ENCODE measurements at regions not wholly inside any gene's neighbourhood (a gene's known extent, or its start where the extent isn't known, plus 50 kb on each side); places are given as distances from the start of the nearest gene placed in this dataset.

DNA sequence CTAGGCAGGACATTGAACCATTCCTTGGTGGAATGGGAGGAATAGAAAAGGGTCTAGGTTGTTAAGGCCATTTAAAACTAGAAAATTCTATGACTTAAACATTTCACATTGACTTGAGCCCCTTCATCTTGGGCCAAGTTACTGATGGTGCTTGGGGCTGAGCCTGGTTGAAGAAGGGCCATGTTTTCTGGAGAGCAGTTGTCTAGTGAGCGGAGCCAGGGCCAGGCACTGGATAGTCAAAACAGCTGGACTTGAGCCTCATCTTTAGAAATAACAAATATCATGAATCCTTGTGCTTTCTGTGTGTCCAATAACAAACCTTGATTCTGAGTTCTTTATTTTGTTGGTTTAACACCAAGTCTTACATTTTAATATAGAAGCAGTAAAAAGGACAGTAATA lies 134.6 kb upstream of the TCF21 start:
- Histone ChIP-seq H4K20me1 (ENCODE audit: control insufficient read depth, insufficient read depth) (no peaks in the 10 kb centered on the region), H3K27me3 (replicated peaks in 1 of 2; ENCODE audit: control insufficient read depth in 2 of 2, insufficient read depth in 2 of 2, low read length in 1 of 2) (no peaks in the 10 kb centered on the region), H3K4me3 (no peak overlapping the region), H3K79me2 (ENCODE audit: control insufficient read depth, insufficient read depth, low read length) (no peaks in the 10 kb centered on the region), H3K27ac (ENCODE audit: control insufficient read depth, insufficient read depth) (no peak overlapping the region), H3K36me3 (ENCODE audit: control insufficient read depth in 2 of 2, insufficient read depth in 2 of 2, low read length in 1 of 2) (no peaks in the 10 kb centered on the region), H3K9me3 (replicated peaks; ENCODE audit: control insufficient read depth, insufficient read depth, low read length) (no peaks in the 10 kb centered on the region), H3K9ac (ENCODE audit: control insufficient read depth, insufficient read depth, low read length) (no peak overlapping the region), H3K4me1 (ENCODE audit: control insufficient read depth, insufficient read depth, low read length) (no peaks in the 10 kb centered on the region), H3K4me2 (ENCODE audit: control insufficient read depth, insufficient read depth) (no peak overlapping the region), H2AFZ (ENCODE audit: control insufficient read depth, low read depth, low read length) (no peak overlapping the region)
- ChIA-PET SMC1A (ENCODE audit: uncharacterized antibody, unreplicated experiment) (no interaction called here), POLR2A (no interaction called here), RAD21 (ENCODE audit: unreplicated experiment) (no interaction called here), CTCF (no interaction called here)
- BruUV-seq (replicated peaks), result no TSS peak
- FAIRE-seq (no peak), ATAC-seq (no peak), DNase-seq (ENCODE audit: low read depth, low spot score) (no peak)
- no peak for TF ChIP-seq NR2C1 (IDR thresholded peaks at IDR 0.05)
- no peak for TF ChIP-seq NFYA (IDR thresholded peaks at IDR 0.05; ENCODE audit: borderline replicate concordance, low read depth, low read length)
- TF ChIP-seq POLR2A (IDR thresholded peaks at IDR 0.05; ENCODE audit: low read depth, low read length), result no peak
- TF ChIP-seq HDAC2 (IDR thresholded peaks at IDR 0.05), result no peak
- TF ChIP-seq, protein P1, sequence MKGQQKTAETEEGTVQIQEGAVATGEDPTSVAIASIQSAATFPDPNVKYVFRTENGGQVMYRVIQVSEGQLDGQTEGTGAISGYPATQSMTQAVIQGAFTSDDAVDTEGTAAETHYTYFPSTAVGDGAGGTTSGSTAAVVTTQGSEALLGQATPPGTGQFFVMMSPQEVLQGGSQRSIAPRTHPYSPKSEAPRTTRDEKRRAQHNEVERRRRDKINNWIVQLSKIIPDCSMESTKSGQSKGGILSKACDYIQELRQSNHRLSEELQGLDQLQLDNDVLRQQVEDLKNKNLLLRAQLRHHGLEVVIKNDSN (IDR thresholded peaks at IDR 0.05; ENCODE audit: borderline replicate concordance, extremely low read length, insufficient read depth, low read depth, low read length), result no peak
- TF ChIP-seq, protein P2, sequence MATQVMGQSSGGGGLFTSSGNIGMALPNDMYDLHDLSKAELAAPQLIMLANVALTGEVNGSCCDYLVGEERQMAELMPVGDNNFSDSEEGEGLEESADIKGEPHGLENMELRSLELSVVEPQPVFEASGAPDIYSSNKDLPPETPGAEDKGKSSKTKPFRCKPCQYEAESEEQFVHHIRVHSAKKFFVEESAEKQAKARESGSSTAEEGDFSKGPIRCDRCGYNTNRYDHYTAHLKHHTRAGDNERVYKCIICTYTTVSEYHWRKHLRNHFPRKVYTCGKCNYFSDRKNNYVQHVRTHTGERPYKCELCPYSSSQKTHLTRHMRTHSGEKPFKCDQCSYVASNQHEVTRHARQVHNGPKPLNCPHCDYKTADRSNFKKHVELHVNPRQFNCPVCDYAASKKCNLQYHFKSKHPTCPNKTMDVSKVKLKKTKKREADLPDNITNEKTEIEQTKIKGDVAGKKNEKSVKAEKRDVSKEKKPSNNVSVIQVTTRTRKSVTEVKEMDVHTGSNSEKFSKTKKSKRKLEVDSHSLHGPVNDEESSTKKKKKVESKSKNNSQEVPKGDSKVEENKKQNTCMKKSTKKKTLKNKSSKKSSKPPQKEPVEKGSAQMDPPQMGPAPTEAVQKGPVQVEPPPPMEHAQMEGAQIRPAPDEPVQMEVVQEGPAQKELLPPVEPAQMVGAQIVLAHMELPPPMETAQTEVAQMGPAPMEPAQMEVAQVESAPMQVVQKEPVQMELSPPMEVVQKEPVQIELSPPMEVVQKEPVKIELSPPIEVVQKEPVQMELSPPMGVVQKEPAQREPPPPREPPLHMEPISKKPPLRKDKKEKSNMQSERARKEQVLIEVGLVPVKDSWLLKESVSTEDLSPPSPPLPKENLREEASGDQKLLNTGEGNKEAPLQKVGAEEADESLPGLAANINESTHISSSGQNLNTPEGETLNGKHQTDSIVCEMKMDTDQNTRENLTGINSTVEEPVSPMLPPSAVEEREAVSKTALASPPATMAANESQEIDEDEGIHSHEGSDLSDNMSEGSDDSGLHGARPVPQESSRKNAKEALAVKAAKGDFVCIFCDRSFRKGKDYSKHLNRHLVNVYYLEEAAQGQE (IDR thresholded peaks at IDR 0.05; ENCODE audit: low read depth, low read length), result no peak
- TF ChIP-seq, protein P3, sequence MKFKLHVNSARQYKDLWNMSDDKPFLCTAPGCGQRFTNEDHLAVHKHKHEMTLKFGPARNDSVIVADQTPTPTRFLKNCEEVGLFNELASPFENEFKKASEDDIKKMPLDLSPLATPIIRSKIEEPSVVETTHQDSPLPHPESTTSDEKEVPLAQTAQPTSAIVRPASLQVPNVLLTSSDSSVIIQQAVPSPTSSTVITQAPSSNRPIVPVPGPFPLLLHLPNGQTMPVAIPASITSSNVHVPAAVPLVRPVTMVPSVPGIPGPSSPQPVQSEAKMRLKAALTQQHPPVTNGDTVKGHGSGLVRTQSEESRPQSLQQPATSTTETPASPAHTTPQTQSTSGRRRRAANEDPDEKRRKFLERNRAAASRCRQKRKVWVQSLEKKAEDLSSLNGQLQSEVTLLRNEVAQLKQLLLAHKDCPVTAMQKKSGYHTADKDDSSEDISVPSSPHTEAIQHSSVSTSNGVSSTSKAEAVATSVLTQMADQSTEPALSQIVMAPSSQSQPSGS (IDR thresholded peaks at IDR 0.05; ENCODE audit: low read length), result no peak
- no peak for TF ChIP-seq HCFC1 (IDR thresholded peaks at IDR 0.05; ENCODE audit: low read length)
- TF ChIP-seq, protein P4, sequence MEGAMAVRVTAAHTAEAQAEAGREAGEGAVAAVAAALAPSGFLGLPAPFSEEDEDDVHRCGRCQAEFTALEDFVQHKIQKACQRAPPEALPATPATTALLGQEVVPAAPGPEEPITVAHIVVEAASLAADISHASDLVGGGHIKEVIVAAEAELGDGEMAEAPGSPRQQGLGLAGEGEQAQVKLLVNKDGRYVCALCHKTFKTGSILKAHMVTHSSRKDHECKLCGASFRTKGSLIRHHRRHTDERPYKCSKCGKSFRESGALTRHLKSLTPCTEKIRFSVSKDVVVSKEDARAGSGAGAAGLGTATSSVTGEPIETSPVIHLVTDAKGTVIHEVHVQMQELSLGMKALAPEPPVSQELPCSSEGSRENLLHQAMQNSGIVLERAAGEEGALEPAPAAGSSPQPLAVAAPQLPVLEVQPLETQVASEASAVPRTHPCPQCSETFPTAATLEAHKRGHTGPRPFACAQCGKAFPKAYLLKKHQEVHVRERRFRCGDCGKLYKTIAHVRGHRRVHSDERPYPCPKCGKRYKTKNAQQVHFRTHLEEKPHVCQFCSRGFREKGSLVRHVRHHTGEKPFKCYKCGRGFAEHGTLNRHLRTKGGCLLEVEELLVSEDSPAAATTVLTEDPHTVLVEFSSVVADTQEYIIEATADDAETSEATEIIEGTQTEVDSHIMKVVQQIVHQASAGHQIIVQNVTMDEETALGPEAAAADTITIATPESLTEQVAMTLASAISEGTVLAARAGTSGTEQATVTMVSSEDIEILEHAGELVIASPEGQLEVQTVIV (IDR thresholded peaks at IDR 0.05; ENCODE audit: borderline replicate concordance, partially characterized antibody), result no peak
- no peak for TF ChIP-seq NR2C2 (IDR thresholded peaks at IDR 0.05; ENCODE audit: borderline replicate concordance, control insufficient read depth, insufficient read length, low read depth)
- TF ChIP-seq, protein P5, sequence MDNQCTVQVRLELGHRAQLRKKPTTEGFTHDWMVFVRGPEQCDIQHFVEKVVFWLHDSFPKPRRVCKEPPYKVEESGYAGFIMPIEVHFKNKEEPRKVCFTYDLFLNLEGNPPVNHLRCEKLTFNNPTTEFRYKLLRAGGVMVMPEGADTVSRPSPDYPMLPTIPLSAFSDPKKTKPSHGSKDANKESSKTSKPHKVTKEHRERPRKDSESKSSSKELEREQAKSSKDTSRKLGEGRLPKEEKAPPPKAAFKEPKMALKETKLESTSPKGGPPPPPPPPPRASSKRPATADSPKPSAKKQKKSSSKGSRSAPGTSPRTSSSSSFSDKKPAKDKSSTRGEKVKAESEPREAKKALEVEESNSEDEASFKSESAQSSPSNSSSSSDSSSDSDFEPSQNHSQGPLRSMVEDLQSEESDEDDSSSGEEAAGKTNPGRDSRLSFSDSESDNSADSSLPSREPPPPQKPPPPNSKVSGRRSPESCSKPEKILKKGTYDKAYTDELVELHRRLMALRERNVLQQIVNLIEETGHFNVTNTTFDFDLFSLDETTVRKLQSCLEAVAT (IDR thresholded peaks at IDR 0.05), result no peak
- TF ChIP-seq SPI1 (IDR thresholded peaks at IDR 0.05; ENCODE audit: borderline replicate concordance, insufficient read depth, low read depth, low read length), result no peak
- TF ChIP-seq CBX5 (IDR thresholded peaks at IDR 0.05; ENCODE audit: low read depth), result no peak
- intact Hi-C loops (cut with micrococcal nuclease; ENCODE audit: unreplicated experiment), result no loop called here
- WGBS (ENCODE audit: insufficient coverage, insufficient replicate concordance, low lambda C conversion rate, missing lambda C conversion rate), result 0% methylated on average over 1 of the region's 1 CpG
- in situ Hi-C loops (cut with MboI), result no loop called here
